OCI-LY7 (cell line): ENCODE measurements at regions not wholly inside any gene's neighbourhood (a gene's known extent, or its start where the extent isn't known, plus 50 kb on each side); places are given as distances from the start of the nearest gene placed in this dataset.

Experiments used
- BruUV-seq: library from RNA; stranded (reverse); fragments of 400-500 nt; replicated peaks from 2 replicates; lab custom pipeline; 2021; lab: Mats Ljungman, UMichigan
- CTCF ChIA-PET: fragments of 300-600 bp; sonication (Branson Sonifier 250); formaldehyde crosslinking; loops from one replicate; lab custom pipeline; 2022; ENCODE audit warnings: antibody characterized with exemption; ENCODE audit not compliant: unreplicated experiment; lab: Charles Lee
- POLR2A ChIA-PET: fragments of 300-600 bp; sonication (Branson Sonifier 250); formaldehyde crosslinking; loops from one replicate; lab custom pipeline; 2022; ENCODE audit warnings: antibody characterized with exemption; lab: Charles Lee
- DNase-seq: peaks from one replicate; pipeline ENCODE4 v3.0.0-alpha.2; 2015; ENCODE audit warnings: low spot score
- H2AFZ ChIP-seq: fragments of 200-600 bp; sonication (generic), shearing (Covaris generic); 2 replicates; pipeline ENCODE4 v1.6.1; 2014; ENCODE audit warnings: mild to moderate bottlenecking, antibody characterized with exemption, low read length, moderate library complexity
- H3K27ac ChIP-seq: fragments of 200-600 bp; sonication (generic); 2 replicates; pipeline ENCODE4 v1.5.1; 2014; ENCODE audit warnings: mixed run types, low read depth, mild to moderate bottlenecking, moderate library complexity, low read length, inconsistent platforms; ENCODE audit not compliant: poor library complexity, severe bottlenecking
- H3K36me3 ChIP-seq: fragments of 200-600 bp; sonication (generic); 2 replicates; pipeline ENCODE4 v1.6.1; 2014; ENCODE audit warnings: mild to moderate bottlenecking, antibody characterized with exemption, low read length, moderate library complexity, mixed read lengths; ENCODE audit not compliant: insufficient read depth
- H3K4me1 ChIP-seq: fragments of 200-600 bp; sonication (generic); 2 replicates; pipeline ENCODE4 v1.5.1; 2014; ENCODE audit warnings: mild to moderate bottlenecking, low read length; ENCODE audit not compliant: insufficient read depth, poor library complexity, severe bottlenecking
- H3K4me2 ChIP-seq: fragments of 200-600 bp; sonication (generic); 2 replicates; pipeline ENCODE4 v1.6.1; 2014; ENCODE audit warnings: mild to moderate bottlenecking, low read length
- H3K4me3 ChIP-seq: fragments of 200-600 bp; sonication (generic); 2 replicates; pipeline ENCODE4 v1.5.1; 2014; ENCODE audit warnings: mild to moderate bottlenecking, low read depth, low read length; ENCODE audit not compliant: poor library complexity, severe bottlenecking
- H3K79me2 ChIP-seq: fragments of 200-600 bp; sonication (generic); 2 replicates; pipeline ENCODE4 v1.6.1; 2016; ENCODE audit warnings: low read depth, mild to moderate bottlenecking, low read length, moderate library complexity, mixed read lengths; ENCODE audit not compliant: insufficient read depth
- H3K9me2 ChIP-seq: fragments of 200-600 bp; sonication (generic); 2 replicates; pipeline ENCODE4 v1.6.1; 2016; ENCODE audit warnings: mild to moderate bottlenecking, low read length, mixed read lengths; ENCODE audit not compliant: insufficient read depth
- H3K9me3 ChIP-seq: fragments of 200-600 bp; sonication (generic); 2 replicates; pipeline ENCODE4 v1.6.1; 2014; ENCODE audit warnings: mild to moderate bottlenecking, mixed run types, low read length, mixed read lengths
- H4K20me1 ChIP-seq: fragments of 200-600 bp; sonication (generic); 2 replicates; pipeline ENCODE4 v1.6.1; 2014; ENCODE audit warnings: mild to moderate bottlenecking, antibody characterized with exemption, low read length, moderate library complexity, mixed read lengths; ENCODE audit not compliant: insufficient read depth
- EZH2phosphoT487 ChIP-seq: fragments of 200-600 bp; sonication (generic); IDR thresholded peaks from 2 replicates; pipeline ENCODE4 v1.6.1; 2018; ENCODE audit warnings: low read depth, borderline replicate concordance, mild to moderate bottlenecking, mixed run types, antibody characterized with exemption, low read length, moderate library complexity, mixed read lengths
- intact Hi-C: fragments of 100-400 bp; cut with micrococcal nuclease; formaldehyde crosslinking; loops from one replicate; pipeline ENCODE4 v1.10.0; 2022; ENCODE audit not compliant: unreplicated experiment
- TF ChIP-seq, protein P1 (sequence below): fragments of 200-600 bp; sonication (generic); conservative IDR thresholded peaks from 2 replicates; pipeline ENCODE4 v1.5.1; 2014; ENCODE audit warnings: mild to moderate bottlenecking, antibody characterized with exemption, low read length, moderate library complexity, mixed read lengths

DNA sequence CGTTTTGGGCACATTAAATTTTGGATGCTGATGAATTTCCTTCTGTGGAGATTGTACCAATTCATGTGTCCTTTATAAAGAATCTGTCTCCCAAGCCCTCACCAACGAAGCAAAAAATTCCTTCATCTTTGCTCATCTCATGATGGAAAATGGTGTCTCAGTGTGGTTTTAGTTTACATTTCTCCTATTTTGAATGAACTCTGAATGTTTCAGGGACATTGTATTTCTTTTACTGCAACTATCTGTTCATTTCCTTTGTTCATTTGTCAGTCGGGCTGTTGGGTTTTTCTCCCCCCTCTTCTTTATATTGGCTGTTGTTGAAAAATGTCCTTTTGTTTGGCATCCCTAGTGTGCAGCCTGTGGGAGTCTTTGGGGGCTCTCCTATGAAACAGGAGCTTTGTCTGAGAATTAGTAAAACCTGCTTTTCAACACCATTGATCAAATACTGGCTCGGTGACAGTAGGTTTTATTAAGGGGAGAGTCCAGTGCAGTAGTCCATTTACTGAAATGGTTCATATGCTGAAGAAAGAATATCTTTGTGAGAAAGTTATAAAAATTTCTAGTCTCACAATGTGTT is 91.3 kb upstream of the C1QTNF9B start:
- Histone ChIP-seq H3K9me3 (no peaks in the 10 kb centered on the region), H3K9me2 (no peaks in the 10 kb centered on the region), H3K27ac (no peak overlapping the region), H3K4me3 (no peak overlapping the region), H2AFZ (no peak overlapping the region), H4K20me1 (no peaks in the 10 kb centered on the region), H3K79me2 (no peaks in the 10 kb centered on the region), H3K36me3 (no peaks in the 10 kb centered on the region), H3K4me2 (no peak overlapping the region), H3K4me1 (no peaks in the 10 kb centered on the region)
- no peak for DNase-seq
- no TSS peak for BruUV-seq
- intact Hi-C loops: no loop called here
- no peak for TF ChIP-seq EZH2phosphoT487
- ChIA-PET POLR2A (no interaction called here), CTCF (no interaction called here)

DNA sequence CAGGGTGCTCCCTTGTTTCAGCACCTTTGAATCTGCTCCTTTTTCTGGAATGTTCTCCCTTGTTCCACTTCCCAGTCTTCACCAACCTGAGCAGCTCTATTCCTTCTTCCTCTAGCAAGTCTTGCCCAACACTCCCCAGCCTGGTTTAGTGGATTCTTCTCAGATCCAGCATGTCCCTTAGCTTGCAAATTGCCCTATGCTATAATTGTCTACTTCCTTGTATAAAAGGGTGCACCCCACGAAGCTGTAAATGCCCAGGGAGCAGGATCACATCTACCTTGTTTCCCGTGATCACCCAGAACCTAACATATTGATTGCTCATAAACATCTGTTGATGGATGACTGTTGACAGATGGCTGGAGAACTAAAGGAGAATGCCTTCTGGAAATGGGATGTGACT is 93.2 kb upstream of the C1QTNF9B start:
- H2AFZ ChIP-seq: no peak overlapping the region
- H3K27ac ChIP-seq: no peak overlapping the region
- H3K9me2 ChIP-seq: no peaks in the 10 kb centered on the region
- DNase-seq: no peak
- TF ChIP-seq EZH2phosphoT487: no peak
- ChIA-PET POLR2A (no interaction called here), CTCF (no interaction called here)
- intact Hi-C loops: no loop called here
- no peak overlapping the region for H3K4me2 ChIP-seq
- H3K79me2 ChIP-seq: no peaks in the 10 kb centered on the region
- no peaks in the 10 kb centered on the region for H4K20me1 ChIP-seq
- H3K4me3 ChIP-seq: no peak overlapping the region
- BruUV-seq: no TSS peak
- H3K36me3 ChIP-seq: no peaks in the 10 kb centered on the region
- no peaks in the 10 kb centered on the region for H3K9me3 ChIP-seq
- no peaks in the 10 kb centered on the region for H3K4me1 ChIP-seq

- no TSS peak for BruUV-seq
- Histone ChIP-seq H3K79me2 (no peaks in the 10 kb centered on the region), H4K20me1 (no peaks in the 10 kb centered on the region), H3K27ac (no peak overlapping the region), H3K9me3 (no peaks in the 10 kb centered on the region), H3K4me1 (no peaks in the 10 kb centered on the region), H3K36me3 (no peaks in the 10 kb centered on the region), H2AFZ (no peak overlapping the region), H3K4me3 (no peak overlapping the region), H3K4me2 (no peak overlapping the region), H3K9me2 (no peaks in the 10 kb centered on the region)
- ChIA-PET CTCF (no interaction called here), POLR2A (no interaction called here)
- intact Hi-C loops: no loop called here
- no peak for DNase-seq
- TF ChIP-seq, protein P1, sequence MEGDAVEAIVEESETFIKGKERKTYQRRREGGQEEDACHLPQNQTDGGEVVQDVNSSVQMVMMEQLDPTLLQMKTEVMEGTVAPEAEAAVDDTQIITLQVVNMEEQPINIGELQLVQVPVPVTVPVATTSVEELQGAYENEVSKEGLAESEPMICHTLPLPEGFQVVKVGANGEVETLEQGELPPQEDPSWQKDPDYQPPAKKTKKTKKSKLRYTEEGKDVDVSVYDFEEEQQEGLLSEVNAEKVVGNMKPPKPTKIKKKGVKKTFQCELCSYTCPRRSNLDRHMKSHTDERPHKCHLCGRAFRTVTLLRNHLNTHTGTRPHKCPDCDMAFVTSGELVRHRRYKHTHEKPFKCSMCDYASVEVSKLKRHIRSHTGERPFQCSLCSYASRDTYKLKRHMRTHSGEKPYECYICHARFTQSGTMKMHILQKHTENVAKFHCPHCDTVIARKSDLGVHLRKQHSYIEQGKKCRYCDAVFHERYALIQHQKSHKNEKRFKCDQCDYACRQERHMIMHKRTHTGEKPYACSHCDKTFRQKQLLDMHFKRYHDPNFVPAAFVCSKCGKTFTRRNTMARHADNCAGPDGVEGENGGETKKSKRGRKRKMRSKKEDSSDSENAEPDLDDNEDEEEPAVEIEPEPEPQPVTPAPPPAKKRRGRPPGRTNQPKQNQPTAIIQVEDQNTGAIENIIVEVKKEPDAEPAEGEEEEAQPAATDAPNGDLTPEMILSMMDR: no peak
- no peak for TF ChIP-seq EZH2phosphoT487
Measured at GRCh38 chr13:23991119-23991518, 93.8 kb upstream of the C1QTNF9B start.
